SK-N-MC (cell line): ENCODE measurements at regions not wholly inside any gene's neighbourhood (a gene's known extent, or its start where the extent isn't known, plus 50 kb on each side); places are given as distances from the start of the nearest gene placed in this dataset.

Experiments used
- DNase-seq: peaks from one replicate; pipeline ENCODE4 v3.0.0-alpha.2; 2011; ENCODE audit warnings: low read depth, low spot score
- H3K27ac ChIP-seq: fragments of 200-600 bp; sonication (generic); 2 replicates; pipeline ENCODE4 v1.5.1; 2016; ENCODE audit warnings: mixed run types
- H3K36me3 ChIP-seq: fragments of 200-600 bp; sonication (generic); 2 replicates; pipeline ENCODE4 v1.6.1; 2017; ENCODE audit warnings: antibody characterized with exemption, low read length, mixed read lengths; ENCODE audit not compliant: insufficient read depth
- H3K4me3 ChIP-seq: fragments of 200-600 bp; sonication (generic); 2 replicates; pipeline ENCODE4 v1.5.1; 2016
- H3K9ac ChIP-seq: fragments of 200-600 bp; sonication (generic); 2 replicates; pipeline ENCODE4 v1.8.0; 2017; ENCODE audit warnings: mixed run types, mixed read lengths; ENCODE audit not compliant: insufficient read length
- H3K9me3 ChIP-seq: fragments of 200-600 bp; sonication (generic); 2 replicates; pipeline ENCODE4 v1.6.1; 2017; ENCODE audit warnings: low read depth, mild to moderate bottlenecking, antibody characterized with exemption, low read length, moderate library complexity, mixed read lengths
- EZH2 ChIP-seq: fragments of 200-600 bp; sonication (generic); IDR thresholded peaks from one replicate; pipeline ENCODE4 v1.6.1; 2017; ENCODE audit warnings: antibody characterized with exemption
- FOXP2 ChIP-seq: optimal IDR thresholded peaks from 2 replicates; pipeline ENCODE3; 2011; ENCODE audit warnings: mild to moderate bottlenecking, moderate library complexity; ENCODE audit not compliant: insufficient read depth; ENCODE audit errors: extremely low read length, control extremely low read depth
- POLR2AphosphoS5 ChIP-seq: IDR thresholded peaks from 2 replicates; pipeline ENCODE4 v1.6.1; 2012; ENCODE audit warnings: mild to moderate bottlenecking, low read depth, low read length, borderline replicate concordance

DNA sequence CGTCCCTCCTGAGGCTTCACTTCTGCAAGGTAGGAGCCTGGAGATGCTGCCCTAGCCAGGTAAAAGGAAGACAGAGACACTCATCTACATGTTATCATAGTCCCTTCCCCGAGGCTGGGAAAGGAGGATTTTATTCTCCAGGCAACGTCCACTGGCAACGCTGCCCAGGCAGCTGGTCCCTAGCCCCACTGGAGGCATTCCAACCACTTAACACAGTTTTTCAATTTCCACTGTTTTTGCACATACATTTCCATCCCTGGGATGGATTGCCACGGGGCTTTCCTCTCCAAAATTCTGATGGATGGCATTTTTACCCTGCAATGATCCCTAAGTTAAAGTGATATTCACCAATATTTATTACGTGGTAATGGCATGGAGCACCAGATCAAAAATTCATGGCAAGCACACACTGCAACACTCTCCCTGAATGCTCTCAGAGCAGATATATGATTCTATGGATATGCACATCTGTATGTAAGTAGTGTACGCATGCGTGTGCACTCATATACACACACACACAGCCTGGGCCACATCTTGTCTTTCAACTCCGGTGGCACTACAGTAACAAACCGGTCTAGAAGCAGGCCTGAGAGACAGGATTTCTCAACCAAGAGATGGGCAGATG is 322.3 kb upstream of the TSHZ3 start:
- Histone ChIP-seq H3K27ac (no peak overlapping the region), H3K9ac (no peak overlapping the region), H3K36me3 (no peaks in the 10 kb centered on the region), H3K4me3 (no peak overlapping the region), H3K9me3 (no peaks in the 10 kb centered on the region)
- TF ChIP-seq EZH2, result no peak
- TF ChIP-seq FOXP2, result no peak
- TF ChIP-seq POLR2AphosphoS5, result no peak
- no peak for DNase-seq

DNA sequence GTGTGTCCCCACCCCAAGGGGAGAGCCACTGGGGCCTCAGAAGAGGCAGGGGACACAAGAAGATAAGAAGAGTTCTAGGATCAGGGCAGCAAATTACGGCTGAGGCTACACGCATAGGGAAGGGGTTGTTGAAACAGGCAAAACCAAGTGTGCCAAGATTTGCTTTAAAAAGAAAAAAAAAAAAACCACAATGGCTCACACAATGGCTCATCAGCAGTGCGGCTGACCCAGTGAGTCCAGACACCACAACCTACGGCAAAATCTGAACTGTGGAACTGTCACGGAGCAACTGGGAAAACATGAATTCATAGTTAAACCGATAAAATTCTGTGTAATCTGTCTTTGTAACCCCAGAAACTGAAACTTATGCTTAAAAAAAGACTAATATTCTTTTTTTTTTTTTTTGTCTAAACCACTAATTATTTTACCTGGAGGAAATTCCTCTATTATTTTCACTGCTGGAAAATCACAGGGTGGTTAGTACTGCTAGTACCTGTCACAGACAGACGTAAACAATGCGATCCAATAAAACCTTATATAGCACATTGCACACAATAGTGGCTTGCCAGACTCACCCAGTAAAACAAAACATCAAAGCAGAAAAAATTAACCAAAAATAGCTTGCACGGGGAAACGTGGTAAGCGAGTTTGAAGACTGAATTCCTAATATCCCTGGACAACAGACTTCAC is 325.4 kb upstream of the TSHZ3 start:
- no peak for DNase-seq
- Histone ChIP-seq H3K9me3 (no peaks in the 10 kb centered on the region), H3K4me3 (no peak overlapping the region), H3K27ac (no peak overlapping the region), H3K9ac (no peak overlapping the region), H3K36me3 (no peaks in the 10 kb centered on the region)
- no peak for TF ChIP-seq POLR2AphosphoS5
- no peak for TF ChIP-seq EZH2
- TF ChIP-seq FOXP2, result no peak

DNA sequence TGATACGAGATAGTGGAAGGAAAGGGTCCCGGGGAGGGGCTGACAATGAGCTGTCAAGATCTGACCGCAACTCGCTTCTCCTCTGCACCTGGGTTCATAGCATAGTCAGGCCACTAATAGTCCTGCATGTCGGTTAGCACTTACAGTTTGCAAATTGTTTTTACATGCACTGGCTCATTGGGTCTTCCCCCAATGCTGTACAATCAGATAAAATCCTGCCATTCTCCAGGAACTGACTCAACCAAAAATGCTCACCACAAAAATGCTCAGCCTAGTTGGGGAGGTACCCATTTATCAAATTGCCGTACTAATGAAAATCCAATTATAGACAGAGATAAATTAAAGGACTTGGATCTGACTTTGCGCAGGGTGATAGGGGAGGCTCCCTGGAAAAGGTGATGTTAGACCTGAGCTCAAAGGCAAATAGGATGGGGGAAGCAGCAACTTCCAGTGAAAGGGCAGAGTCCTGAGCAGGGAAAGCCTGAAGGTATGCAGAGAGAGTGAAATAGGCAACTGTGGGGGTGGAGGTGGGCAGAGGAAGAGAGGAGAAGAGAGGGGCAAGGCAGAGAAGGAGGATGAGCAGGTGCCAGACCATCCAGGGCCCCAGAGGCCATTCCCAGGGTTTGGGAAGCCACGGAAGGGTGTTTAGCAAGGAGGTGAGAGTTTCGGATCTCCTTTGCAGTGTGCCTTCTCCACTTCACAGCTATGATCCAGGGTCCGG is 326.1 kb upstream of the TSHZ3 start:
- no peak overlapping the region for H3K27ac ChIP-seq
- H3K9ac ChIP-seq, result no peak overlapping the region
- no peaks in the 10 kb centered on the region for H3K36me3 ChIP-seq
- H3K9me3 ChIP-seq, result no peaks in the 10 kb centered on the region
- DNase-seq, result no peak
- H3K4me3 ChIP-seq, result no peak overlapping the region
- TF ChIP-seq POLR2AphosphoS5 (no peak), FOXP2 (no peak), EZH2 (no peak)

DNA sequence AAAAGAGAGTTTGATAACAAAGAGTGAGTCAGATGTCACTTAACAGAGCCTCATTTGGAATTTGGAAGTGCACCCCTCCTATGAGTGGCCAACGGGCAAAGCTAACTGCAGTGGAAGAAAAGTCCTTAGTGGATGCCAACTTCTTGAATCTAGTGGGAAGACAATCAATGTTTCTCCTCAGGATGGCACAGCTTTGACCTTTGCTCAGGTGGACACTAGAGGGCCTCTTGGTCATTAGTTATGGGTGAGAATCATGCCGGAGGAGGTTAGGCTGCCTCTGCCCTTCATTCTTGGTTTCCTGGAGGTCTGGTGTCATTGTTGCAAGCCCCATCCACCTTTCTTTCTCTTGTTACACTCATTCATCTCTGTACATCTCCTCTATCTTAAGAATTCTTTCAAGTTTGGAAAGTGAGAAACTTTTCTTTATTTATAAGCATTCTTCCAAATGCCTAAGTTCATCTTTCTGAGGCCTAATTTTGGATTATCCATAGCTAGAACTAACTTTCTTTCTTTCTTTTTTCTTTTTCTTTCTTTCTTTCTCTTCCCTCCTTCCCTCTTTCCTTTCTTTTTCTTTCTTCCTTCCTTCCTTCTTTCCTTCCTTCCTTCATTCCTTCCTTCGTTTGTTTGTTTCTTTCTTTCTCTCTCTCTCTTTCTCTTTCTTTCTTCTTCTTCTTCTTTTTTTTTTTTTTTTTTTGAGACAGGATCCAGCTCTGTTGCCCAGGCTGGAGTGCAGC is 327.2 kb upstream of the TSHZ3 start:
- DNase-seq, result no peak

DNA sequence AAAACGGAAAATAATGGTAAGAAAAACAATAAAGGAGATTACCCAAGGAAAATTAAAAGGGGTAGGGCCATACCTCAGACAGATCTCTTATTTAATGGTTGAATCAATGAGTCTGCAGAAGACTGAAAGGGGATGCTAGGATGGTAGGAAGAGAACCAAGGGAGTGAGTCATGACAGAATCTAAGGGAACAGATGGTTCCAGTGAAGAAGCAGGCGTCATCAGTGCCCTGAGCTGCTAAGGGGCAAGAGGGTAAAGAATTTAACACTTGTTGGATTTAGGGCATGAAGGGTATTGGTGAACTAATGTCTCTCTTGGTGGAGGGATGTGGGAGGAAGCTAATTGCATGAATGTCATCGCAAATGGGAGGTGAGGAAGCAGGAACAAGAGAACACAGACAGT is 329.2 kb upstream of the TSHZ3 start:
- H3K36me3 ChIP-seq, result no peaks in the 10 kb centered on the region
- TF ChIP-seq POLR2AphosphoS5 (no peak), FOXP2 (no peak), EZH2 (no peak)
- no peak overlapping the region for H3K4me3 ChIP-seq
- no peak for DNase-seq
- no peaks in the 10 kb centered on the region for H3K9me3 ChIP-seq
- no peak overlapping the region for H3K9ac ChIP-seq
- H3K27ac ChIP-seq, result no peak overlapping the region

More for the DNA sequence above, 327.2 kb upstream of the TSHZ3 start:
- no peaks in the 10 kb centered on the region for H3K36me3 ChIP-seq
- no peak overlapping the region for H3K9ac ChIP-seq
- H3K4me3 ChIP-seq, result no peak overlapping the region
- no peak for TF ChIP-seq EZH2
- TF ChIP-seq FOXP2, result no peak
- TF ChIP-seq POLR2AphosphoS5, result no peak
- H3K9me3 ChIP-seq, result no peaks in the 10 kb centered on the region
- H3K27ac ChIP-seq, result no peak overlapping the region

DNA sequence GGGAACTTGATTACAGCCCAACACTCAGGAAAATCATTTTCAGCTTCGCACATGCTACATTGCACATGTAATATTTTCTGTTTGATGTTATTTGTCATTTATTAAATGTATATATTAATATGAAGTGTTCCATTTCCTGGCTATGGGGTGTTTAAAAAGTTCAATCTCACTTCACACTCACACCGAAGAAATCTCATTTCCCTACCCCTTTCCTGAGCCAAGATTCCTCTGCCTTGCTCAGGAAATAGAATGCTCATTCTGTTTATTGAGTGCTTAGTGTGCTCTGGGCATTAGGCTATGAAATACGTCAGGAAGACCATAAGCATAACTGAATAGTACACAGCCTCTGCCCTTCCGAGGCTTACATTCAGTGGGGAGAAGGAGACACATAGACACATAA is 331.9 kb upstream of the TSHZ3 start:
- Histone ChIP-seq H3K27ac (0 out of 2 replicates have a peak overlapping the region, but pooled peaks have one; percentile 38), H3K36me3 (no peaks in the 10 kb centered on the region), H3K9me3 (no peaks in the 10 kb centered on the region; the same call in 1 of the 2 replicates), H3K4me3 (no peak overlapping the region), H3K9ac (no peak overlapping the region)
- no peak for DNase-seq
- no peak for TF ChIP-seq EZH2
- TF ChIP-seq POLR2AphosphoS5, result no peak
- no peak for TF ChIP-seq FOXP2

DNA sequence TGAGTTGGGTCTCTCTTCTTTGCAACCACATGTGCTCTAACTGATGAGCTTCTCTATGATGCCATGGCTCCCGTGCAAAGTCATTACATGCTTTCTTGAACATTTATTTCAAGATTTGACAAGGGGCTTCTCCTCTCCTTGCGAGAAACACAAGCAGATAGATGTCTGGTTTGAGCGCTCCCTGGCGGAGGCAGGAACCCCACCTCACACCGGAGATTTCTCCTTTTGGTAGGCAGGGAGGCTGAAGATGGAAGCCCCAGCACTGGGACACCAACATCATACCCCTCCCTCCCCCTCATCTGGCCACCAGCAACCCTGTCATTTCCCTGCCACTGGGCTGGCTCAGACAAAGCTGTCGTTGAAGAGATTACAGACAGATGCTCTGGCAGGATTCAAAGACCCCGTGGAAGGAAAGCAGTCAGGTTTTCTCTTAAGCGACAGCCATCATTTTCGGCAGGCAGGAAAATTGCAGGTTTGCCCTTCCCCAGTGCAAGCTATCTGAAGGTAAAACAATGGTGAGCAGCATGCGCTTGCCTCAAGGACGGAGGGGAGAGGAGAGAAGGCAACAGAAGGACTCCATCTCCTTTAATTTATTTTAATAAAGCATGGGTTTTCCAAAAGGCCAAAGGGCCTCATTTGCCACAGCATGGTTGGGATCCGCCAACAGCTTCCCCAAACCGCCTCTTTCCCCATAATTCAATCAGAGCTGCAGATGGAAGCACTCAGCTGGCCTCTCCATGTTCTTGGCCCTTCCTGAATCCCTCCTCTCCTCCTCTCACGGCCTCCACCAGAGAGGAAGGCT is 344.1 kb upstream of the TSHZ3 start:
- H3K9ac ChIP-seq, result no peak overlapping the region
- no peaks in the 10 kb centered on the region for H3K36me3 ChIP-seq
- H3K27ac ChIP-seq, result no peak overlapping the region
- no peak overlapping the region for H3K4me3 ChIP-seq
- no peak for DNase-seq
- H3K9me3 ChIP-seq, result no peaks in the 10 kb centered on the region
- no peak for TF ChIP-seq EZH2
